Psoas muscle (tissue), 7 donors: ENCODE measurements at regions not wholly inside any gene's neighbourhood (a gene's known extent, or its start where the extent isn't known, plus 50 kb on each side); places are given as distances from the start of the nearest gene placed in this dataset.
A peak's percentile ranks its signal among the peaks of the same experiment; 100 is the strongest.

Source experiments
- ATAC-seq, 4 donors: fragments of 200-7000 bp; cut with Tn5 transposase; one replicate each; pipeline ENCODE4 v1.9.1; 2020; ENCODE audit warnings: moderate library complexity in 3 of 4, mild to moderate bottlenecking in 2 of 4
- DNase-seq, 2 donors: peaks; one replicate each; pipeline ENCODE4 v3.0.0-alpha.2; 2020
- H3K27ac ChIP-seq: fragments of 200-600 bp; one replicate; pipeline ENCODE4 v1.8.0; 2022
- H3K27me3 ChIP-seq, 3 donors: fragments of 200-600 bp in 1 of 3; one replicate each; pipeline versions ENCODE4 v1.6.1 to v1.8.0; 2013 to 2022; ENCODE audit warnings: low read length in 2 of 3, mild to moderate bottlenecking in 2 of 3, moderate library complexity in 1 of 3; ENCODE audit not compliant: insufficient read depth in 3 of 3
- H3K36me3 ChIP-seq, 2 donors: fragments of 200-600 bp in 1 of 2; one replicate each; pipeline versions ENCODE4 v1.6.1 to v1.8.0; 2013 to 2022; ENCODE audit warnings: low read depth in 1 of 2, mild to moderate bottlenecking in 1 of 2, moderate library complexity in 1 of 2; ENCODE audit not compliant: insufficient read depth in 1 of 2
- H3K4me1 ChIP-seq: fragments of 200-600 bp; one replicate; pipeline ENCODE4 v1.8.0; 2022
- H3K4me3 ChIP-seq: fragments of 200-600 bp; one replicate; pipeline ENCODE4 v1.8.0; 2022; ENCODE audit warnings: mild to moderate bottlenecking
- H3K9me3 ChIP-seq: fragments of 200-600 bp; one replicate; pipeline ENCODE4 v1.8.0; 2022
- CTCF ChIP-seq: fragments of 200-600 bp; IDR thresholded peaks from one replicate; pipeline ENCODE4 v1.8.0; 2022; ENCODE audit warnings: antibody characterized with exemption
- WGBS, 3 donors: extraction: QIAGEN DNeasy Blood & Tissue Kit; methylation state at CpG; one replicate each; pipeline versions ENCODE4 v1.1.6 to v1.1.7; 2013; 5-methylcytosine and 5-hydroxymethylcytosine counted together
- intact Hi-C, 2 donors: fragments of 100-400 bp; cut with DNase I; formaldehyde crosslinking; loops; one replicate each; pipeline versions ENCODE4 v1.11.0 to v1.14.2; 2022
- donor health status: healthy with polysubstance abuse.
- donor health status: DM: no; HTN: no; CAD: no; lungs with moderate emphysema.
- donor health status: Bipolar disorder and iron deficiency.
- donor health status: healthy.
- donor health status: DM: yes; HTN: yes; CAD: no.
- donor health status: DM: no; HTN: no; CAD: no.
- donor health status: DM: yes; HTN: yes; CAD: no.

GRCh38 chr2:39523308-39524044 is 86.4 kb upstream of the MAP4K3 start:
- Histone ChIP-seq H3K9me3 (no peaks in the 10 kb centered on the region), H3K27ac (peak overlapping the region; percentile 87), H3K36me3 (no peaks in the 10 kb centered on the region), H3K4me3 (no peak overlapping the region), H3K27me3 (no peaks in the 10 kb centered on the region), H3K4me1 (peaks cover 52% of the 10 kb centered on the region)
- ATAC-seq (peak; percentile 79 to 92 (median 87)), DNase-seq (no peak)
- intact Hi-C loops: no loop called here
- no peak for TF ChIP-seq CTCF
- 26 to 41% (median 33%) methylated on average over 2 of the region's 2 CpGs for WGBS, 3 donors

GRCh38 chr2:39524061-39524460 is 87.0 kb upstream of the MAP4K3 start:
- no peaks in the 10 kb centered on the region for H3K36me3 ChIP-seq
- H3K9me3 ChIP-seq: no peaks in the 10 kb centered on the region
- intact Hi-C loops: no loop called here
- ATAC-seq: peak; percentile 22 to 56 (median 34)
- H3K4me3 ChIP-seq: no peak overlapping the region
- no peaks in the 10 kb centered on the region for H3K27me3 ChIP-seq
- TF ChIP-seq CTCF: no peak
- WGBS, 3 donors: 59 to 87% (median 71%) methylated on average over 2 of the region's 2 CpGs
- DNase-seq: no peak
- peaks cover 52% of the 10 kb centered on the region for H3K4me1 ChIP-seq
- peak overlapping the region; percentile 87 for H3K27ac ChIP-seq

GRCh38 chr2:39524756-39525635 is 87.9 kb upstream of the MAP4K3 start:
- H3K36me3 ChIP-seq: no peaks in the 10 kb centered on the region
- H3K4me3 ChIP-seq: no peak overlapping the region
- H3K4me1 ChIP-seq: peaks cover 57% of the 10 kb centered on the region
- ATAC-seq (peak; percentile 45 to 72 (median 50)), DNase-seq (no peak)
- H3K9me3 ChIP-seq: no peaks in the 10 kb centered on the region
- no peaks in the 10 kb centered on the region for H3K27me3 ChIP-seq
- H3K27ac ChIP-seq: peak overlapping the region; percentile 87
- intact Hi-C loops: no loop called here
- no peak for TF ChIP-seq CTCF
- 71 to 87% (median 72%) methylated on average over 7 of the region's 7 CpGs for WGBS, 3 donors

GRCh38 chr2:39525636-39526412 is 88.7 kb upstream of the MAP4K3 start:
- no peak for DNase-seq
- TF ChIP-seq CTCF: no peak
- WGBS, 3 donors: 68 to 74% (median 68%) methylated on average over 7 of the region's 7 CpGs
- intact Hi-C loops: no loop called here
- Histone ChIP-seq H3K27ac (peak overlapping the region; percentile 87), H3K4me1 (peaks cover 64% of the 10 kb centered on the region), H3K9me3 (no peaks in the 10 kb centered on the region), H3K4me3 (no peak overlapping the region), H3K27me3 (no peaks in the 10 kb centered on the region), H3K36me3 (no peaks in the 10 kb centered on the region)
- ATAC-seq: no peak
